HG02571 (cell line): ENCODE measurements at regions not wholly inside any gene's neighbourhood (a gene's known extent, or its start where the extent isn't known, plus 50 kb on each side); places are given as distances from the start of the nearest gene placed in this dataset.

Experiments
- ATAC-seq: cut with Tn5 transposase; IDR thresholded peaks from one replicate; pipeline ENCODE4 v1.9.1; 2021; ENCODE audit warnings: mild to moderate bottlenecking, moderate library complexity; ENCODE audit not compliant: unreplicated experiment

DNA sequence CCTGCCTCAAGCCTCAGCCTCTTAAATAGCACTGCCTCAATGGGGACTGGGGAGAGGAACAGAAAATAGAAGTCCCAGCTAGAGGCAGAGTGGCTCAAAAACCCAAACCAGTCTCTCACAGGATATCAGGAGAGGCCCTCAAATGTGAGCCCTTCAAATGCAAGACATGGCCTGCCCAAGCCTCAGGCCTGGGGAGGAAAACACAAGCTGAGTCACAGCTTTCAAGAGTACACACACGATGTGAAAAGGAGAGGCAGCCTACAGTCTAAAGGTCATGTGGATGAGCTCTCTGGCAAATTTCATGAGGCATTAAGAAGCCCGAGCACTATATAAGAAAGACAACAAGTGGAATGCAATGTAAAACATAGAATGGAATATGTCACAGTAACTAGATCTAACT lies 316.6 kb upstream of the MEX3C start:
- ATAC-seq = no peak

DNA sequence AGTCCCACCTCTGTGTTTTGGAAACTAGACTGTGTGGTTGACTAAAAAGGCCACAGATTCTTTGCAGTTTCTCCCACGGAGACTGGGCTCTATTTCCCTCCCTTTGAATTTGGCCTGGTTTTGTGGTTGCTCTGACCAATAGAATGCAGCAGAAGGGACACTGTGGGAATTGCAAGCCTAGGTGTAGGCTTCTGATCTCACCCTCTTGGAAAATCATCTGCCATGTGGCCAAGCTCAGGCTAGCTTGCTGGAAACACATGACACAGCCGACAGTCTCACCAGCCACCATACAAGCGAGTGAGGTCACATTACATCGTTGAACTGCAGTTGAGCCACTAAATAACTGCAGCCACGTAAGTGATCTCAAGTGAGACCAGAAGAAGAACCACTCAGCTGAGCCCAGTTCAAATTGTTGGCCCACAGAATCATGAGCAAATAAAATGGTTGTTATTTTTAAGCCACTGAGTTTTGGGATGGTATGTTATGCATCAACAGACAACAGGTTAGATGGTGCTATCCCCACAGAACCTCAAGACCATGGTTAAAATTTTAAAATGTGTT lies 319.1 kb upstream of the MEX3C start:
- ATAC-seq = no peak

GRCh38 chr18:51519571-51519970 lies 322.1 kb upstream of the MEX3C start:
- ATAC-seq = no peak

DNA sequence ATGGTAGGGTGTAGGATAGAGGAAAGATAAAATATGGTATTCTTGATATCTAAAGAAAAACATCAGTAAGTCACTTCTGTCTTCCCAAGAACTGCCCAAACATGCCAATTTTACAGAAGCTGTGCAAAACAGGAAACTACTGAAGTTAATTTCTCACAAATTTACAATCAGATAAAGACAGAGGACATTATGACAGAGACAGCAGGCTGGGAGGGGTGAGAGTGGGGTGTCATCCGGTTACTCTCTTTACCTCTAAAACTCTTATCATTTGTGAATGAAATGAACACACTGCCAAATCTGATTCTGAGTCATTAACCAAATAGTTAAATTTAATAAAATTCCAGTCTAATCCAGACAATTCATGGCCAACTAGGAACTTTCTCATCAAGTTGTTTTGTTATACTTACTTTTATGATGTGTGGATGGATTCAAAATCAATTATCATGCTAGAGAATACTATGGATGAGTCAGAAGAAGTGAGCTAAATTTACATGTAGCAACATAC lies 323.2 kb upstream of the MEX3C start:
- no peak for ATAC-seq

DNA sequence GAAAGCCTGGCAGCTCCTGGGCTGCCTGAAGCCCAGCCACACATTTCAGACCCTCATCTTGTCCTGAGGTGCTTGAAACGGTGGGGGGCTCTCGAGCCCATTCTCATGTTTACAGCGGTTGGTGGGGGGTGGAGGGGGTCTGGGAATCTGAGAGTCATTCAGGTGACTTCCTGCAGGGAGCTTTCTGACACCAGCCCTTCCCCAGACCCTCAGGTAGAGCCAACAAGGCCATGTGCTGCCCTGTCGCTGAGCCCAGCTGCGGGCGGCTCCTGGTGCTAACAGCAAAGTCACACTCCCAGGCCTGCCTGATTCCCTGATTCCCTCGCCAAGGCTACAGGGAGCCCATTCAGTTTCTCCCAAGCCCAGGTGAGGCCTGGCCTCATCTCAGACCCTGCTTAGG lies 324.9 kb upstream of the MEX3C start:
- no peak for ATAC-seq

DNA sequence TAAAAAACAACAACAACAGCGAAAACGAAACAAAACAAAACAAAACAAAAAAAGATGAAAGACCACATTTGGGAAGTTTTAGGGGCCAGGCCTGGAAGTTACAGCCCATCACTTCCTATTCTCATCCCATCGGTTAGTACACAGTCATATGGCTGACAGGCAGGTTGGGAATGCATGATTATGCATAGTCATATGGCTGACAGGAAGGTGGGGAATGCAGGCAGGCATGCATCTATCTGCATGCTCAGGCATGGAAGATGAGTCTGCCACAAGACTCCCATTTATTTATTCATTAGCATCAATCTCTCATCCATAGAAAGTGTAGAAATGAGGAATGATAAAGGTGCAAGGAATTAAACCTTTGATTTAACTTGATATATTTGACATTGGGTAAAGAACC lies 325.3 kb upstream of the MEX3C start:
- no peak for ATAC-seq

GRCh38 chr18:51523671-51524070 lies 326.2 kb upstream of the MEX3C start:
- no peak for ATAC-seq

GRCh38 chr18:51525453-51526225 lies 328.2 kb upstream of the MEX3C start:
- no peak for ATAC-seq

GRCh38 chr18:51527826-51528225 lies 330.3 kb upstream of the MEX3C start:
- ATAC-seq = no peak

- ATAC-seq = no peak
Observed at GRCh38 chr18:51531501-51531900, 334.0 kb upstream of the MEX3C start.

GRCh38 chr18:51537487-51537886 lies 340.0 kb upstream of the MEX3C start:
- peak; percentile 86 for ATAC-seq

GRCh38 chr18:51540562-51540961 lies 343.1 kb upstream of the MEX3C start:
- no peak for ATAC-seq

- no peak for ATAC-seq
Observed at GRCh38 chr18:51541230-51541629, 343.7 kb upstream of the MEX3C start.

- ATAC-seq = no peak
Observed at GRCh38 chr18:51543658-51544155, 346.2 kb upstream of the MEX3C start.

GRCh38 chr18:51545446-51545845 lies 348.0 kb upstream of the MEX3C start:
- ATAC-seq = no peak

DNA sequence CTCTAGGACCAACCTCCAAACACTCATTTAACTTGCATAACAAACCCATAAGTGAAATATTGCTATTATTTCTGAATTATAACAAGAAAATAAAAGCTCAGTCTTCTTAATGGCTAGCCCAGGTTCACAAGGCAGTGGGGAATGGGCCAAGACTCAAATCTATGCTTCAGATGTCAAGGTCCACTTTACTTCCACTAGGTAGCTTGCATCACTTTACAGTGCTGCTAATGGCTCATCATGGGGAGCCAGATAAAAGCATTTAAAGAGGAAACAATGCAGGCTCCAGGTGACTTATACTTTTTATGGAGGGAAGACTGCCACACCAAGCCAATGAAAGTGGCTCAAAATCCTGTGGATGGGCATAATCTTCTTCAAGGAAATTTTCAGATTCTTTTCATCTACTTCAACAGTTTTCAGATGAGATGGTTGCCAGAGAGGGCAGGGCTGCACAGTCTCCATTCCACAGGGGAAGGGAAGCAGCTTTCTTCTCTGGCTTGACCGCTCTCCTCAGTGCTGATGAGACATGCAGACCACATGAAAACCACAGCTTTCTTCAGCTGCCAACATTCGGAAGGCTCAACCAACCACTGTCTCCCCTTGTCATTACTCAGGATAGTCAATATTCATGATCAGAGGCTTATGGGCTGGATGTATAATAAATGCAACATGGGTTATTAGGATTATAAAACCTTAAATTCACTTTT lies 361.9 kb upstream of the MEX3C start:
- ATAC-seq = no peak

DNA sequence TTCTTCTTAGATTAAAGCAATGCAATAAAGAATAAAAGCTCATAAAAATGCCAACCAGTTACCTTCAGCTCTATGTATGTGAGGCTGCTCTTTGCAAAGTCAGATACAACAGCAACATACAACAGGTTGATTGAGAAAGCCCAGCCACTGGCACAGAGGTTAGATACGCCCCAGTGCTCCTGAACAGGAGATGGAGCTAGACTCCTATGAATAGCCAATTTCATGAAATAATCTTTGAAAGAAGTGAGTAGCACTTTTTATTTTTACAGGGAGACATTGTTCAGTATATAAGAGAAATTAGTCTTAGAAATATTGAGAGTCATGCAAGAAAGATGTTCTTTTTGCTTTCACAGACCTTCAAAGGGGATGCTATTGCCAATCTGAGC lies 362.4 kb upstream of the MEX3C start:
- ATAC-seq = no peak

DNA sequence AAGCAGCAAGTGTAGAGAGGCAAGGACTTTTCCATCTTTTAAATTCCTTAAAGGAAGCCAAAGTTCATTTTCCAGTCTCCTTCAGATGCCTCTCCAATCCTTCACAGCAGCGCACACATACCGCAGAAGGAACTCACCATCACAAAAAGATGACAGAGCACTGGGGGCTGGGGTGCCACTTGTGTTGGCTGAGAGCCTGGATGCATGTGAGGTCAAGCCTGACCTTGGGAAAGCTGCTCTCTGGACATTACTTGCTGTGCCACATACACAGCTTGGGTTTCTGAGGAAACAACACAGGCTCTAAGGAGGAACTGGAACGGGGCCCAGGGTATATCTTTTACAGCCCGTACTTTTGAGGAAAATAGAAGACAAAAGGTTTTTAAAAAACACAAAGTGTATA lies 364.3 kb upstream of the MEX3C start:
- no peak for ATAC-seq

DNA sequence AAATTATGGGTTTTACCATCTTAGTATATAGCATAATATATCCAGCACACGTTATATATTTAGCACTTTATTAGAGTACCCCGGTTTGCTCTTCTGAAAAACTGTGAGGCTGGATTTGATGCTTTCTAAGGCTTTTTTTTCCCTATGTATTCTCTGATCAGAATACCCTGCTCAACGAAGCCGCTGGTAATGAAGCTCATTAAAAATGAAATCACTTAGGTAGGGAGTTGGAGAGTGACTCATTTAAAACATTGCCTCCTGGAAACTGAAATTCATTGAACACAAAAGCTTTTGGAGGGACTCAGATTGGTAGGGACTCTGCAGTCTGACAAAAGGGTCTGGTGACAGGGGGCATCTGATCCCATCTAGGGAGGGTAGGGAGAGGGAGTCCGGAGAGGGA lies 365.4 kb upstream of the MEX3C start:
- ATAC-seq = no peak

- no peak for ATAC-seq
Observed at GRCh38 chr18:51563396-51563795, 365.9 kb upstream of the MEX3C start.

- no peak for ATAC-seq
Observed at GRCh38 chr18:51568151-51568550, 370.7 kb upstream of the MEX3C start.

DNA sequence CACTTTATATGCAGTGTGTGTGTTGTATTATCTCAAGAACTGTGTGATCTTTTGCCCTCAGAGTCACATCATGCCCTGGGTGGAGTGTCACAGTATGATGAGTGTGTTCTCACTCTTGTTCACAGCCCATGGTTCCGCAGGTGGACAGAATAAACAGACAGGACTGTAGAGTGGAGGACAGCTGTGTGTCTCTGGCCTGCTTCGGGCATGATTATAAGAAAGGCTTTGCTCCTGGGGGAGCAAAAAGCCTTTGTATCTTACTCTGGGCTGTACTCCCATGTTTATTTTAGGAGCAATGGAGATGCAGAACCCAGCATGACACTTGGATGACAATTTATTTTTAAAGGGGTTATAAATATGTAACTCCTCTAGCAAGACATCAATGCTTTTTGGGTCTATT lies 371.7 kb upstream of the MEX3C start:
- no peak for ATAC-seq
